ENCODE measurements at regions not wholly inside any gene's neighbourhood (a gene's known extent, or its start where the extent isn't known, plus 50 kb on each side); places are given as distances from the start of the nearest gene placed in this dataset.

GRCh38 chr4:60209588-60209987, 990.5 kb upstream of the ADGRL3 start:
- TF ChIP-seq CTCF (IDR thresholded peaks at IDR 0.05), result no peak

GRCh38 chr4:60215906-60216305, 984.2 kb upstream of the ADGRL3 start:
- no peak for TF ChIP-seq CTCF (IDR thresholded peaks at IDR 0.05)

- no peak for TF ChIP-seq CTCF (IDR thresholded peaks at IDR 0.05)
These were observed 983.4 kb upstream of the ADGRL3 start for GRCh38 chr4:60216752-60217151.

- no peak for TF ChIP-seq CTCF (IDR thresholded peaks at IDR 0.05)
These were observed 978.3 kb upstream of the ADGRL3 start for GRCh38 chr4:60221866-60222265.

- no peak for TF ChIP-seq CTCF (IDR thresholded peaks at IDR 0.05)
These were observed 976.8 kb upstream of the ADGRL3 start for GRCh38 chr4:60223208-60223923.

- TF ChIP-seq CTCF (IDR thresholded peaks at IDR 0.05), result no peak
These were observed 958.3 kb upstream of the ADGRL3 start for GRCh38 chr4:60241866-60242265.

GRCh38 chr4:60249784-60250183, 950.3 kb upstream of the ADGRL3 start:
- TF ChIP-seq CTCF (IDR thresholded peaks at IDR 0.05), result no peak

- no peak for TF ChIP-seq CTCF (IDR thresholded peaks at IDR 0.05)
These were observed 949.5 kb upstream of the ADGRL3 start for GRCh38 chr4:60250657-60251056.
